GM21576 (cell line): ENCODE measurements at regions not wholly inside any gene's neighbourhood (a gene's known extent, or its start where the extent isn't known, plus 50 kb on each side); places are given as distances from the start of the nearest gene placed in this dataset.
A peak's percentile ranks its signal among the peaks of the same experiment; 100 is the strongest.

Experiments used
- ATAC-seq: cut with Tn5 transposase; IDR thresholded peaks from one replicate; pipeline ENCODE4 v1.9.1; 2021; ENCODE audit warnings: mild to moderate bottlenecking, moderate library complexity; ENCODE audit not compliant: unreplicated experiment

- ATAC-seq = no peak
Observed at GRCh38 chr2:5290900-5291546, 401.2 kb upstream of the SOX11 start.

DNA sequence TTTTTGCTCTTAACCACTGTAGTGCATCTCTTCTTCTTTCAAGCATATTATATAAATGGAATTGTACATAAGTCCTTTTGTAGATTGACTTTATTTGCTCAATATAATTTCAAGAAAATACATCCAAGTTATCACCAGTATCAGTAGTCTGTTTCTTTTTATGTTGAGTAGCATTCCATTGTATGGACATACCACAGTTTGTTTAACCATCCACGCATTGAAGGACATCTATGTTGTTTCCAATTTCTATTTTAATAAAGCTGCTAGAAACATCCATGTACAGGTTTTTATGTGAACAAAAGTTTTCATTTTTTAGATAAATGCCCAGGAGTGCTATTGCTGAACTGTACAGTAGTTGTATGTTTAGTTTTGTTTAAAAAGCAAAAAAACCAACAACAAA is 387.5 kb upstream of the SOX11 start:
- no peak for ATAC-seq

DNA sequence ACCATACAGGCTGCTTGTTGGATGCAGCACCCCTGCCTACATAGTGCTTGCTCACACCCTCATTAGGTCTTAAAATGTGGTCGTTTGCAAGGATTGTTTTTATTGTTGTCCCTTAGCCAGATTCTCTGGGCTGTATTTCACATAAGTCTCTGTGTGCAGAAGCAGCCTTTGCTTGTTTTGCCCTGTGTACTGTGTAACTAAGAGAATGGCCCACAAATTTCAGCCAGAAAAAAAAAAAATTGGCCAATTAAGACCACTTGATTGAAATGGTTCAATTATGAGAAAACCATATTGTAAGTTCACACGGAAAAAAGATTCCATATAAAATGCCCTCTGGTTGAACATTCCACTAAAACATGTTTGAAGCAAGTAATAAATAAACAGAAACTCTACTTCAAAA is 377.1 kb upstream of the SOX11 start:
- no peak for ATAC-seq

- ATAC-seq = no peak
Observed at GRCh38 chr2:5315512-5315911, 376.7 kb upstream of the SOX11 start.

GRCh38 chr2:5316001-5316490 is 376.1 kb upstream of the SOX11 start:
- ATAC-seq = no peak

GRCh38 chr2:5319493-5319892 is 372.7 kb upstream of the SOX11 start:
- no peak for ATAC-seq

- ATAC-seq = no peak
Observed at GRCh38 chr2:5322396-5322795, 369.8 kb upstream of the SOX11 start.

GRCh38 chr2:5325523-5325922 is 366.7 kb upstream of the SOX11 start:
- no peak for ATAC-seq

GRCh38 chr2:5328826-5329225 is 363.4 kb upstream of the SOX11 start:
- no peak for ATAC-seq

DNA sequence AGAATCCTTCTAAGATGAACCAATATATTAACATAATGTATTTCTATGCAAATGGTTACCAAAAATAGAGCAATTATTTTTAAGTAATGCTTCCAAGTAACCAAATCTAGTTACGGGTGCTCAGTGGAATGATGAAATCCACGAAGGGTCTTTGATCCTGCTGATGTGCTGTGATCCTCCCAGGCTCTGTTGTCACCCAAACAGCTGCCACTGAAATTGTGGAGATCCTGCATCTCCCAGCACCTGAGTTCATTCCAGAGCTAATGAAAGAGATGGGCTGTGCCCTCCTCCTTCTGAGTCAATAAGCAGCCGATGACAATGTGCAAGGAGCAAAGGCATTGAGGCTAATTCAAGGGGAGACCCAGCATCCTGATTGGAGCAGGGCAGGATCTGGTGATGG is 362.4 kb upstream of the SOX11 start:
- no peak for ATAC-seq

GRCh38 chr2:5330961-5331360 is 361.2 kb upstream of the SOX11 start:
- no peak for ATAC-seq

GRCh38 chr2:5332925-5333324 is 359.3 kb upstream of the SOX11 start:
- no peak for ATAC-seq

GRCh38 chr2:5339473-5339872 is 352.7 kb upstream of the SOX11 start:
- ATAC-seq = no peak

- no peak for ATAC-seq
Observed at GRCh38 chr2:5343785-5344335, 348.3 kb upstream of the SOX11 start.

GRCh38 chr2:5352286-5352685 is 339.9 kb upstream of the SOX11 start:
- ATAC-seq = no peak

- ATAC-seq = no peak
Observed at GRCh38 chr2:5353565-5353964, 338.6 kb upstream of the SOX11 start.

DNA sequence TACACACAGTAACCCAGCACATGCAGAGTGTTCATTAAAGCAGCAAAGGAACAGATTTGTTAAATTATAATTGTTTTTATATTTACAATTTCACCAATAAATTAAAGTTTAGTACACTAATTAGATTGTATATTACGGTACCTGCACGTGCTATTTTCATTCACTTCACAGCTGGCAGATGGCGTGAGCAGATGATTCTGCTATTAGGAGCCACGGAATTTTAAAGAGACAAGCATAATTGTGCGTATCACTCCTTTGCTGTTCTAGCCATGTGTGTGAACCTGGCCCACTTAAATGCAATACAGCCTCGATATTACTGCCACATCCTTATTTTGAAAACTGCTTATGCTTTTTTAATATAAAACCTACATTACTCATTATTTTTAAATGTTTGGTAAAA is 332.8 kb upstream of the SOX11 start:
- ATAC-seq = no peak

DNA sequence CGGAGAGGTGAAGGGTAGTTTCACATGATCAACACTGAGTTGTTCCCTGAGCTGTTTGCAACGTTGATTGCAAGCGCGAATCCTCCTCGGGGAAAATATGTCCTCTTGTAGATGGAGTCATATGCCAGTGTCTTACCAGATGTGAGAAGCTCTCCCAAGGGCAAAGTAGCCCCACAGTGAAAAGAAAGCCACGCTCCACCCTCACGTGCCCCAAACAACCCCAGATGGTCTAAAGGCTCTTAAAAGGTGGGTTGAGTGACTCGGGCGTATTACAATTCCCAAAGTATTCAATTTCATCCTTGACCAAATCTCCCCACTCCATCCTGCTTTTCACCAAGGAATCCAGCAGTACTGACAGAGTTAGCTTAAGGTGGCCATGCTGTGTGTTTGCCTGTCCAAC is 332.1 kb upstream of the SOX11 start:
- ATAC-seq = no peak

DNA sequence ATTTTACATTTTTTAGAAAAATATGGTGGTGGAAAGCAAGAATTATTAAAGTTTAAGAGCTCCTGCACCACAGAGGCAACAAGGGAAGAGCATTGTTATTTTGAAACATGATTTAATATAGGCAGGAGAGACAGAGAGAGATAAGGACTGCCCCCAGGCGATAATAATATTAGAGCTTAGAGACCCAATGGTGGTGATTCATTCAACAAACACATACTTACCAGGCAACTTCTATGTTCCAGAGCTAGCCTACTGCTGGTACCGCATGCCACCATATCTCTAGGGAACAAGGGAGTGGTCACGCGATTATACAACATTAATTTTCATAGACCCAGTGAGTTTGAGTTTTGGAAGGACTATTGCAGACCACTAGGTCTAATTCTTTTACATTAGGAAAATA is 327.8 kb upstream of the SOX11 start:
- ATAC-seq = no peak

DNA sequence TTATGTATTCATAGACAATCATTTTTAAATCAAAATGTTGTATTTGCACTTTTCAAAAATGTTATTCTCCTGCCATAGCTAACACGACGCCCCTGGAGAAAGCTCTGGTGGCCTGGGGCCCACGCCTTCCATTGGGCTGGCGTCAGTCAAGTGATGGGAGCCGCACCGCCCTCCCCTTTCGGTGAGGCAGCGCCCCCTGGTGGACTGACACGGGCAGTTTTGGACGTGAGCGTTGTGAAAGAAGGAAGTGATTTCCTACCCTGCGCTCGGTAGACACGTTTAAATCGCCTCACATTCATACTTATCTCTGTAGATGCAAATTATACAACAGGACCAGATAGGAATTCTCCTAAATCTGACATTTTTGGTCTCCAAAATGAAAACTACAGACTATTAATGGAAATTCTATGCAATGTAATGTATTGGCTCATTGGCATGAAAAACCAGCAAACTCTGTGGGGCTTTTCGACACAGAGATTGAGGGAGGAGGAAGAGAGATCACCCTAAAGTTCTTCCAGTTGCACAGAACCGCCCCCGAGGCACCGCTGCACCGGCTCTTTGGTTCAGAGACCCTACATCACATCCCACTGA is 326.2 kb upstream of the SOX11 start:
- peak; percentile 92 for ATAC-seq

DNA sequence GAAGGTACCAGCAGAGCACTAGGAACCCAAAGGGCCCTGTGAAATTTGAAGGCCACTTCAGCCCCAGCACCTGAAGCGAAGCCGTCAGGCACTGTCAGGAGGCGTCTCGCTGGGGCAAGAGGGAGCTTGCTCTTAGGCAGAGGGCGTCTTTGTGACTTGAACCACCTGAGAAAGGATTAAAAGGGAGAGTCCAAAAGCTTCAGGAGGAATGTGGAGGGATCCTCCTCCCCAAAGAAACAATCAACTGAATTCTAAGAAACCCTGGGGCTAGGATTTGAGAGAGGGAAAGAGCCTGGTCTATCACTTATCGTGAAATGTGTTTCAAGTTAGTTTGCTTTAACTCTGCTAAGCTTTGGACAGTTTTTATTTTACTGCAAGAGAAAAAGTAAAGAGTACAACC is 324.9 kb upstream of the SOX11 start:
- ATAC-seq = no peak

DNA sequence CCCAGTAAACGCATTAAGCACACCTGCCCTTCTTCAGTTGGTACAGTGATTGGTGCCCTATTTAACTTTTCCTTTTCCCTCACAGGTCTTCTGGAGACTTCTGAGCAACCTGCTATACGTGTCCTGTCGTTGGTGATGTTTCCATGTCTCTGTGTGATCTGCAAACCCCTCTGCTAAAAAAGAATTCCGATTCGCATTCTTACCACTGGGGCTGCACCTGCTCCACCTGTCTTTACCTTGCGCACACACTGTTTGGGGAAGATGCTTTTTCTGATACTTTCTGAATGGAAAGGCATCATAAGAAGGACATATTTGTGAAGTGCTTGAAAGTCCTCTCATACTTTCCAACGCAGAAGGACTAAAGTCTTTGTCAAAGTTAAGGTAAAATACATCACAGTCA is 323.9 kb upstream of the SOX11 start:
- ATAC-seq = no peak

- no peak for ATAC-seq
Observed at GRCh38 chr2:5369510-5369909, 322.7 kb upstream of the SOX11 start.
